Transverse colon (tissue), 4 donors: ENCODE measurements at regions not wholly inside any gene's neighbourhood (a gene's known extent, or its start where the extent isn't known, plus 50 kb on each side); places are given as distances from the start of the nearest gene placed in this dataset.

Experiments
- DNase-seq: peaks from one replicate; pipeline ENCODE4 v3.0.0-alpha.2; 2019
- H3K27ac ChIP-seq, 4 donors: fragments of 200-600 bp; sonication (generic); 2 replicates each; pipeline ENCODE4 v1.5.1; 2016 to 2018; ENCODE audit warnings: inconsistent platforms in 4 of 4
- H3K27me3 ChIP-seq: fragments of 200-600 bp; sonication (generic); 2 replicates; pipeline ENCODE4 v1.5.1; 2017; ENCODE audit warnings: inconsistent platforms
- H3K36me3 ChIP-seq, 4 donors: fragments of 200-600 bp; sonication (generic); 2 replicates each; pipeline ENCODE4 v1.5.1; 2017 to 2019; ENCODE audit warnings: inconsistent platforms in 4 of 4
- H3K4me1 ChIP-seq, 4 donors: fragments of 200-600 bp; sonication (generic); 2 replicates each; pipeline ENCODE4 v1.5.1; 2017 to 2020; ENCODE audit warnings: inconsistent platforms in 4 of 4
- H3K4me3 ChIP-seq, 4 donors: fragments of 200-600 bp; sonication (generic); 1 replicate in 1 of 4; 2 replicates in 3 of 4; pipeline versions ENCODE4 v1.5.1 to v1.6.1; 2017 to 2019; ENCODE audit warnings: inconsistent platforms in 4 of 4
- H3K9me3 ChIP-seq, 2 donors: fragments of 200-600 bp; sonication (generic); 2 replicates each; pipeline ENCODE4 v1.5.1; 2017 to 2019; ENCODE audit warnings: inconsistent platforms in 2 of 2
- EP300 ChIP-seq: sonication (generic); formaldehyde crosslinking; IDR thresholded peaks from one replicate; pipeline ENCODE4 v1.6.1; 2017; ENCODE audit warnings: antibody characterized with exemption, low read depth
- POLR2A ChIP-seq: fragments of 450-650 bp; IDR thresholded peaks from one replicate; pipeline ENCODE4 v1.6.1; 2016; ENCODE audit warnings: antibody characterized with exemption, mild to moderate bottlenecking, moderate library complexity
- POLR2AphosphoS5 ChIP-seq, 3 donors: sonication (generic); formaldehyde crosslinking; IDR thresholded peaks; one replicate each; pipeline ENCODE4 v1.6.1; 2016; ENCODE audit warnings: antibody characterized with exemption in 3 of 3
- WGBS, 2 donors: methylation state at CpG; one replicate each; pipeline ENCODE4 v1.1.5; 2018; ENCODE audit warnings: low coverage in 1 of 2; 5-methylcytosine and 5-hydroxymethylcytosine counted together
- in situ Hi-C, 4 donors: fragments of 200-750 bp; cut with MboI; loops; one replicate each; pipeline versions ENCODE4 v1.15.0 to v1.15.1; 2017; ENCODE audit warnings: low sequenced_read_pairs in 3 of 4, low pct_ligation_motif_present in 1 of 4, low pct_unique_long_range_greater_than_20kb in 1 of 4
- intact Hi-C: fragments of 100-400 bp; cut with DNase I; formaldehyde crosslinking; loops from one replicate; pipeline ENCODE4 v1.15.1; 2023; ENCODE audit warnings: low total_unique reads
- TF ChIP-seq, protein P1 (sequence below), 5 experiments: fragments of 200-600 bp in 3 of 5; fragments of 450-650 bp in 2 of 5; sonication (generic) in 3 of 5; IDR thresholded peaks; 1 replicate in 2 of 5; 2 replicates in 3 of 5; pipeline ENCODE4 v1.5.1; 2016 to 2017; ENCODE audit warnings: antibody characterized with exemption in 5 of 5, inconsistent platforms in 3 of 5, mild to moderate bottlenecking in 2 of 5, moderate library complexity in 1 of 5

DNA sequence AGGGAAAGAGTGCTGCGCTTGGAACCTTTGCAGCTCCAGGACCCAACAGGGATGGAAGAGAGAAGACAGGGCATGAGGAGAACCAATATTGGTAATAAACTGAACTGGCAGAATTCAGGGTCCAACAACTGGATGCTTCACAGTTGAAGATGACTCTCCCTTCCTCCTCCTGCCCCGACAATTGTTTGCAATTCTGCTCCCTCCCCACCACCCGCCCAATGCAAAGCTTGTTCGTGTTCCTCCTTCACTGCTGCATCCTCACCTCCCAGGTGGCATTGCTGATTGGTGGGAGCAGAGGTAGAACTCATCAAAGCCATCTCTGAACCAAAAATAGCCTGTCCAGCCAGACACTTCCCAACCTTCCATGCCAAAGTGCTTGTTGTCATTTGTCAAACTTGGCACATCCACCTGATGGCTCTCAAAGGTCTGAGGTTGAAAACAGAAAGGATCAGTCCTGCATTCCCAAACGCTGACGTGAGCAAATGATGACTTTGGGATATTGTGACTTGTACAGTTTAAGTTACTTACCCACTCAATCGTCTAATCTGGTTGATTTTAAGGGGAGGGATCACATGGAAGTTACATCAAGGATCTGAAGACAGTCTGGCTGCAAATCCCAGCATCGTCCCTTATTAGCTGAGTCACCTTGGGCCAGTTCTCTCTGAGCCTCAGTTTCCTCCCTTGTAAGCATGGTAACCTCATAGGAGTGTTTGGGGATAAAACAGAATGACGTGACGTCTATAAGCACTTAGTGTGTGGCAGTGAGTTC is 242.6 kb upstream of the CRY1 start:
- Histone ChIP-seq H3K4me1 (no peaks in the 10 kb centered on the region), H3K27ac (no peak overlapping the region), H3K9me3 (no peaks in the 10 kb centered on the region), H3K4me3 (no peak overlapping the region), H3K36me3 (no peaks in the 10 kb centered on the region), H3K27me3 (no peaks in the 10 kb centered on the region)
- TF ChIP-seq EP300, result no peak
- TF ChIP-seq, protein P1, sequence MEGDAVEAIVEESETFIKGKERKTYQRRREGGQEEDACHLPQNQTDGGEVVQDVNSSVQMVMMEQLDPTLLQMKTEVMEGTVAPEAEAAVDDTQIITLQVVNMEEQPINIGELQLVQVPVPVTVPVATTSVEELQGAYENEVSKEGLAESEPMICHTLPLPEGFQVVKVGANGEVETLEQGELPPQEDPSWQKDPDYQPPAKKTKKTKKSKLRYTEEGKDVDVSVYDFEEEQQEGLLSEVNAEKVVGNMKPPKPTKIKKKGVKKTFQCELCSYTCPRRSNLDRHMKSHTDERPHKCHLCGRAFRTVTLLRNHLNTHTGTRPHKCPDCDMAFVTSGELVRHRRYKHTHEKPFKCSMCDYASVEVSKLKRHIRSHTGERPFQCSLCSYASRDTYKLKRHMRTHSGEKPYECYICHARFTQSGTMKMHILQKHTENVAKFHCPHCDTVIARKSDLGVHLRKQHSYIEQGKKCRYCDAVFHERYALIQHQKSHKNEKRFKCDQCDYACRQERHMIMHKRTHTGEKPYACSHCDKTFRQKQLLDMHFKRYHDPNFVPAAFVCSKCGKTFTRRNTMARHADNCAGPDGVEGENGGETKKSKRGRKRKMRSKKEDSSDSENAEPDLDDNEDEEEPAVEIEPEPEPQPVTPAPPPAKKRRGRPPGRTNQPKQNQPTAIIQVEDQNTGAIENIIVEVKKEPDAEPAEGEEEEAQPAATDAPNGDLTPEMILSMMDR (IDR thresholded peaks at IDR 0.05), result no peak
- no peak for TF ChIP-seq POLR2A
- no peak for TF ChIP-seq POLR2AphosphoS5 (IDR thresholded peaks at IDR 0.05)
- in situ Hi-C loops, result no loop called here
- intact Hi-C loops, result no loop called here
- 72 to 82% methylated on average over 6 to 10 of the region's 10 CpGs for WGBS, 2 donors
- no peak for DNase-seq

DNA sequence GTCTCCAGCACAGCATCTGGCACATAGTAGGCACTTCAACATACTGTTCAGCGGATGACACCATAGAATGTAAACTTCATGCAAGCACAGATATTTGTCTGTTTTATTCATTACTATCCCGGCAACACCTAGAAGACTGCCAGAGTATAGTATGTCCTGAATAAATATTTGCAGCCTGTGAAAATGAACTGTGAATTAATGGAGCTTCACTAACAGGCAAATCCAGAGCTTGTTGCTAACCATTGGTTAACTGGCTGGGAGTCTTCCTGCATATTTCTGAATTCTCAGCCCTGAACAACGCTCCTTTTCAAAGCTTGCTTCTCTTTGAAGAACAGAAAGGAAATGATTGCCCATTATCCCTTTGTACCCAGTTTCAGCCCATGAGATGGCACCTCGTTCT is 243.3 kb upstream of the CRY1 start:
- Histone ChIP-seq H3K4me3 (no peak overlapping the region), H3K9me3 (no peaks in the 10 kb centered on the region), H3K27me3 (no peaks in the 10 kb centered on the region), H3K4me1 (no peaks in the 10 kb centered on the region), H3K27ac (no peak overlapping the region), H3K36me3 (no peaks in the 10 kb centered on the region)
- WGBS, 2 donors, result 69 to 73% methylated on average over 4 of the region's 4 CpGs
- intact Hi-C loops (no loop called here), in situ Hi-C loops (no loop called here)
- DNase-seq, result no peak
- TF ChIP-seq POLR2A, result no peak
- no peak for TF ChIP-seq POLR2AphosphoS5 (IDR thresholded peaks at IDR 0.05)
- TF ChIP-seq EP300, result no peak
- TF ChIP-seq, protein P1 (IDR thresholded peaks at IDR 0.05), result no peak

DNA sequence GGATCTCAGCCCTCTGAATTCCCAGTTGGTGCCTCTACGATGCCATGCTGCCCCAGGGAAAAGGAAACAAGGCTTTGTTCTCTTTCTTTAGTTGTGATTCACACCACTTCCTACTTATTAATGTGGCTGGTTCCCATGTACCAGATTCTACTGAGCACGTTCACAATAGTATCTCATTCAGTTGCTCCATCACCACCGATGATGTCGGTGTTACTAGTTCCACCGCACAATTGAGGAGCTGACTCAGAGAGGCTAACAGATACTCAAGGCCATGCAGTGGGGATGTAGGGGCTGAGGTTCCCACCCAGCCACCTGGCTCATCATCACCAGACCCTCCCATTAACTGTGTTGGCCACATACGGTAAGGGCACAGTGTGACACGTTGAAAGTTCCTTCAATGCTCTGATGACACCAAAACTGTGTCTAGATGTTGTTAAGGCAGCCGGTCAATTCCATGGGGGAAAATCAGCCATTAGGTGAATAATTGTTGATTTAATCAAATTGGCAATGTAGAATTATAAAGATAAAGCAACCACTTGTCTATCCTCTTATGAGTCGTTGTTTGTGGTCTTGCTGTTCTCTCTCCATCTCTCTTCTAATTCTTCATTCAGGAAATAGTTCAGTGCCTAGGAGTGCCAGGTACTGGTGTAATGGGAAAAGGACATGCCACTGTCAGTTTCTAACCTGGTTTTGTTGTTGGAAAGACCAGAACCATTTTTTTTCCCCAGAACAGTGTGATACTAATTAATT is 244.2 kb upstream of the CRY1 start:
- no peak overlapping the region for H3K4me3 ChIP-seq
- WGBS, 2 donors, result 85 to 90% methylated on average over 5 to 9 of the region's 9 CpGs
- no peaks in the 10 kb centered on the region for H3K27me3 ChIP-seq
- in situ Hi-C loops (no loop called here), intact Hi-C loops (no loop called here)
- TF ChIP-seq POLR2AphosphoS5 (IDR thresholded peaks at IDR 0.05) (no peak), POLR2A (no peak), EP300 (no peak)
- TF ChIP-seq, protein P1 (IDR thresholded peaks at IDR 0.05), result no peak
- H3K4me1 ChIP-seq, result no peaks in the 10 kb centered on the region
- DNase-seq, result no peak
- H3K27ac ChIP-seq, result no peak overlapping the region
- no peaks in the 10 kb centered on the region for H3K36me3 ChIP-seq
- no peaks in the 10 kb centered on the region for H3K9me3 ChIP-seq

DNA sequence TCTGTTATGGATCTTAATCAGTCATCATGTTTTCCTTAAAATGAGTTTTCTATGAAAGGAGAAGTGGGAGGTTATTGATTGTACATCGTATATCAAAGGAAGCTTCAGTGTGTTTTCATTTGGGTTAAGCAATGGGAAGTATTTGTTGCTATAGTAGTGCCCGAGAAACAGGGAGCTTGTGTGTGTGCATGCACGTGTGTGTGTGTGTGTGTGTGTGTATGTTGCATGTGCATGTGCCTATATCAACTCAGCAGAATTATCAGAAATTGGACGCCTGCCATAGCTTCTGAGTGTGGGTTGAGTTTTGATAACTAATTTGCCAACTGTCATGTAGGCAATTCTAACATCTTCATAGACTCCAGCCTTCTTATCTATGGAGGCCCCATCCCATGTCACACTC is 246.1 kb upstream of the CRY1 start:
- intact Hi-C loops (no loop called here), in situ Hi-C loops (no loop called here)
- H3K4me1 ChIP-seq, result no peaks in the 10 kb centered on the region
- 34% methylated on average over 3 to 4 of the region's 4 CpGs for WGBS, 2 donors
- no peak overlapping the region for H3K27ac ChIP-seq
- DNase-seq, result no peak
- H3K4me3 ChIP-seq, result no peak overlapping the region
- H3K9me3 ChIP-seq, result no peaks in the 10 kb centered on the region
- TF ChIP-seq POLR2AphosphoS5 (IDR thresholded peaks at IDR 0.05) (no peak), POLR2A (no peak), EP300 (no peak)
- TF ChIP-seq, protein P1 (IDR thresholded peaks at IDR 0.05), result no peak
- H3K36me3 ChIP-seq, result no peaks in the 10 kb centered on the region
- no peaks in the 10 kb centered on the region for H3K27me3 ChIP-seq
